NCI-H524 treated with DMSO at 0.1 percent for 48 hours (cell line): ENCODE measurements at regions not wholly inside any gene's neighbourhood (a gene's known extent, or its start where the extent isn't known, plus 50 kb on each side); places are given as distances from the start of the nearest gene placed in this dataset.
A peak's percentile ranks its signal among the peaks of the same experiment; 100 is the strongest.

Experiments used
- DNase-seq: peaks from one replicate; lab custom pipeline; 2025; lab: John Stamatoyannopoulos, UW

DNA sequence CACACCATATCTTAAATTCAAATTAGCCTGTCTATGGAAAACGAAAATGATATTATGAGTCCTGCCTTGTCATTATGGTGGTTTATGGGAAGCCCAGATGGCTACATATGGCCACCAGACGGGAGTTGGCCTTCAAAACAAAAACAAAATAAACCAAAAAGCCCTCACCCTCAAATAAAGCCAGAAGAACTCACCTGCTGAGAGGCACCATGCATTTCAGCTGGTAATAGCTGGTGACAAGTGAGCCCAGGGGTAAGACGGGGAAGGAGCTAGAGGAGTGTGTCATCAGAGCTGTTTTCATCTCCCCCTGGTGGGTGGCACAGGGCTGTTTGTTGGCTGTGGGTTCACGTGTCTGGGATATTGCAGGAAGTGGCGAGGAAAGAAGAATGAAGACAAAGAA lies 152.9 kb downstream of the EFNB2 start:
- no peak for DNase-seq

DNA sequence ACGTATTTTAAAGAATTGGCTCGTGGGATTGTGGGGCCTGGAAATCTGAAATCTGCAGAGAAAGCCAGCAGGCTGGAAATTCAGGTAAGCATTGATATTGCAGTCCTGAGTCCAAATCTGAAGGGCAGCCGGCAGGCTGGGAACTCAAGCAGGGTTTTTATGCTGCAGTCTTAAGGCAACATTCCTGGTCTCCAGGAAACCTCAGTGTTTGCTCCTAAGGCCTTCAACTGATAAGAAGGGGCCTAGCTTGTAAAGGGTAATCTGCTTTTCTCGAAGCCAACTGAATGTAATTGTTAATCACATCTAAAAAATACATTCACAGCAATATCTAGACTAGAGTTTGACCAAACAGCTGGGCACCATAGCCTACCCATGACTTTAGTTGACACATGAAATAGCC lies 154.4 kb downstream of the EFNB2 start:
- DNase-seq, result no peak

GRCh38 chr13:106377931-106378662 lies 157.4 kb downstream of the EFNB2 start:
- DNase-seq, result no peak

- DNase-seq, result no peak
These were observed 158.1 kb downstream of the EFNB2 start for GRCh38 chr13:106377341-106377740.

DNA sequence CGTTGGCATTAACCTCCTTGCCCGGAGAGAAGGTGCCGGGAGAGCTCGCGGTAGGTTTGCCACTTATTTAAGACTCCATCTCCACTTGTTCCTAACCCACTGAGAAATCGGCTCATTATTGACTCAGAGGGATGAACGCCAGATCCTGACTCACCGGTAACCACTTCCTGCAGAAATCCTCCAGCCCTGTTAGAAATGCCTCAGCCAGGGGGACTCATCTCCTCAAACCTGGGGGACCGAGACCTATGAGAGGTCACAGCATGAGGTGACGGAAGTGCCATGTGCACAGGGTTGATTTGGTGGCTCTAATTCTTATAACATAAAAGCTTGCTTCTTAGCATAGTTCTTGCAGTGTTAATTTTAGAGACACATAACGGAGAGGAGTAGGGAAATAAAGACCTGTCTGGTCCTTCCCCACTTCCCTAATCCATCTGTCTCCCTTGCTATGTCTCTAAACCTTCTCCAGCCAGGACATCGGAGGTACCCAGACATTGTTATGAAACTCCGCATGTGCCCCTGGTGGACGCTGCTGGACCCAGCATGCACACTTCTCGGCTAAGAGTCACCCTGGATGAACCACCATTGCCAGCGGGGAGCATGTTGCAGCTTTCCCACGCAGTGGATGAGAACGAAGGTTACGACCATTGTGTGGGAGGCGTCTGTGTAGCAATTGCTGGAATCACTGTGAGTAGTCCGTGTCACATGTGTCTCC lies 158.9 kb downstream of the EFNB2 start:
- no peak for DNase-seq

GRCh38 chr13:106375085-106375484 lies 160.4 kb downstream of the EFNB2 start:
- DNase-seq, result no peak

DNA sequence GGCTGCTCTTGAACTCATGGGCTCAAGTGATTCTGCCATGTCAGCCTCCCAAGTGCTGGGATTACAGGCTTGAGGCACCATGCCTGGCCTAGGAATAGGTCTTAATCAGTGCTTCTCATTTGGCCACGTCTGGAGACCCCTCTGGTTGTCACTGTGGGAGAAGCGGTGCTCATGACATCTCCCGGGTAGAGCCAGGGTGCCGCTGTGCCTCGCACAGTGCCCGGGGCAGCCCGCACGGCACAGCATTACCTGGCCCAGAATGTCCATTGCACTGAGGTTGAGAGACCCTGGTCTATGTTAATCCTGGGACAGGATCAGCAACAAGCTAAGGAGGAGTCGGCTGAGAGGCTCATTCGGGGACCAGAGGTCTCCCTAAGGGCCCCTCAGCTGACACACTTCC lies 160.8 kb downstream of the EFNB2 start:
- no peak for DNase-seq

- no peak for DNase-seq
These were observed 161.4 kb downstream of the EFNB2 start for GRCh38 chr13:106373989-106374572.

DNA sequence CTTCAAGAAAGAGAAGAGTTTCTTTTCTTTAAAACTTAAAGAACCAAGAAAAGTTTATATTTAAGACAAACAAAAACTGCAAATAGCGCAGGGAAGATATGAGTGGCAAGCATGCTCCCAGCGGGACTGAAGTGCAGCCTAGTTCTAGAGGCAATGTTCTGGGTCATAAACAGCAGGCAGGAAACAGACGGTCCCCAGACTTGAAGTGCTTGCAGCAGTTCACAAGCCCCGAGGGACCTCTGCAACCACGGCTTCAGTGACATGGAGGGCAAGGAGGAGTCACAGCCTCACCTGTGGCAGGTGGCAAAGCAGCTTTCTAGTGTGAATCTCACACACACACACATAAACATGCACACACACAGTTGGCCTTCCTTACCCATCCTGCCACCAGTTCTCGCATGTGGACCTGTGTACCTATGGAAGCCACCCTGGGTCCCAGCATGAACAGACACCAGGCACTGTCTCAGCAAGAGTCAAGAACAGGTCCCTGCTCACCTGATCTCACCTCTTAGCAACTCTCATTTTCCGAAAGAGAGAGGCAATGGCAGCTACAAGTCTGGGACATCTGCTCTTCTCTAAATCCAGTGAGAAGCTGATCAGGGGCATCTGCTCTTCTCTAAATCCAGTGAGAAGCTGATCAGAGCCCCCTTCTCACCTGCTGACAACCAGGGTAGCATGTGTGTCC lies 162.0 kb downstream of the EFNB2 start:
- DNase-seq, result peak; percentile 73

GRCh38 chr13:106372199-106373155 lies 163.0 kb downstream of the EFNB2 start:
- peak; percentile 73 for DNase-seq

- DNase-seq, result no peak
These were observed 164.4 kb downstream of the EFNB2 start for GRCh38 chr13:106371024-106371423.

- no peak for DNase-seq
These were observed 165.6 kb downstream of the EFNB2 start for GRCh38 chr13:106369858-106370257.

- no peak for DNase-seq
These were observed 166.4 kb downstream of the EFNB2 start for GRCh38 chr13:106369091-106369490.

GRCh38 chr13:106367361-106367971 lies 168.0 kb downstream of the EFNB2 start:
- no peak for DNase-seq

- DNase-seq, result no peak
These were observed 172.8 kb downstream of the EFNB2 start for GRCh38 chr13:106362707-106363106.

- DNase-seq, result no peak
These were observed 173.8 kb downstream of the EFNB2 start for GRCh38 chr13:106361621-106362020.

DNA sequence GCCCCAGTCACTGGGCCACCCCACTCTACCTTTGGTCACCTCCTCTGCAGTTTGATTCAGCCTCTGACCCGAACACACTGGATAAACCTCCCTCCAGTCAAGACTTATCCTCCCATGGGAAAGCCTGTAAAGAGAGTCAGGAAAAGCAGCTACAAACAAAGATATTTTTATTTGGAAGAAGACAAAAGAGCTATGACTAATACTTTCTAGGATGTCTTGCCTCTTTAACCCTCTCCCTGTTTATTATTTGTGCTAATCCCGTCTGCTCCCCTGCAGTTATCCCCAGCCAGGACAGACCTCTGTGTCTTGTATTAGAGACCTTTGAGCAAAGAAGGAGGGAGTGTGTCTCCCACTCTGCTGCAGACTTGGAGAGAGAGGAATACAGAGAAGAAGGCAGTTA lies 178.3 kb downstream of the EFNB2 start:
- no peak for DNase-seq

DNA sequence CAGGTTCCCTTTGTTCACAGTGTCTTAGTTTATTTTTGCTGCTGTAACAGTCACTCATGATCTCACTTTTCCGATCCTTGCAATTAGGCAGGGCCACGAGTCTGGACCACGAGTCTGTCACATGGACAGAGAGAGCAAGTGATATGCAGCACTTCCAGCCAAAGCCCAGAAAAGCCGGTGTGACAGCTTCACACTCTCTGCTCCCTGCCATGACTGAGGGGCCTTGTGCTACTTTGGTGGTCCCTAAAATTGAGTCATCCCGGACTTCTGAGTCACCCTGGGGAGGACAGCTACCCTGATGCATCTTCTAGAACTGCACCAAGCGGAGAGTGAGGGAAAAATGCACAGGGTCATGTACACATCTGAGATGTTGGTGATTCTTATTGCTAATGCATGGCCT lies 179.6 kb downstream of the EFNB2 start:
- DNase-seq, result no peak

DNA sequence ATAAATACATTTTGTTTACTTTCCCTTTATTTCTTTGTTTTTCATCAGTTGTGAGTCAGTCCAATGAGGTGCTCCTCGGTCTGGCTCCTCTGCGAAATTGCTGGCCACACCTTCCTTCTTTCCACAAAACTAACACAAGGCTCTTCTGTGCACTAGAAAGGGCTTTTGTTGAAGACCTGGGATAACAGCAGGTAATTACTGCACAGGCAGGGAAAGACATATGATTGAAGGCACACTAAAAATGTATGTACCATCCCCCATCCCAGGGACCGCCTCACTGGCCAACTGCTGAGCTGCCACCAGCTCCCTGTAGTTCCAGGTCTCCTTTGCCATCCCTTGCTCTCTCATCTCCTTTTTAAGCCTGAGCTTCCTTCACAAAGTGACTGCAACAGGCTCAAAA lies 180.5 kb downstream of the EFNB2 start:
- no peak for DNase-seq

DNA sequence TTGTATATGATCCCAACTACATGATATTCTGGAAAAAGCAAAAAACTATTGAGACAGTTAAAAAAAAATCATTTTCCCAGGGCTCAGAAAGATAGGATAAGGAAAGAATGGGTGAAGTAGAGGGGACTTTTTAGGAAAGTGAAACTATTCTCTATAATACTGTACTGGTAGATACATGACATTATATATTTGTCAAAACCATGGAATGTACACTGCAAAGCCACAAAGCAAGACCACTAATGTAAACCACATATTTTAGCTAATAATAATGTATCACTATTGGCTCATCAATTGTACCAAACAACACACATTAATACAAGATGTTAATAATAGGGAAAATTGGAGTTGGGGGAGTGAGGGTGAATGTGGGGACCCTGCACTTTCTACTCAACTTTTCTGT lies 182.6 kb downstream of the EFNB2 start:
- DNase-seq, result no peak

DNA sequence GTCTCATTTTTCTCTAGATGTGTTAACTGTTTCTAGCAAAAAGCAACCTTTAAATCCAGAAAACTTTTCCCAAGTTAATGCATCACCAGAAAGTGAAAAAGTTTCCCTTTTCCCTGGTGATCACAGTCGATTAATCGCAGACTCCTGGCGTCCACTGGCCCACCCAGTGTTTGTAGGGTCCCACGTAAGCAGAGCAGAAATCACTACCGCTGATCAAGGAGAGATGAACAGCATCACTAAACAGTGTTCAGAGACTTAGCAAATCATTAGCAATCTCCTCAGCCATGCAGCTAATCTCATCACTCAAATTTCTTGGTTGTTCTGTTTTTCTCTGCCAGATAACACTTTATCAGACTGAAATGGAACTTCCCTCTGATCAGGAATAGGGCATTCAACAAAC lies 184.2 kb downstream of the EFNB2 start:
- no peak for DNase-seq
